DMS53 treated with DMSO at 0.1 percent for 48 hours (cell line): ENCODE measurements at regions not wholly inside any gene's neighbourhood (a gene's known extent, or its start where the extent isn't known, plus 50 kb on each side); places are given as distances from the start of the nearest gene placed in this dataset.
"Not testable (repeated sequence)": the region's sequence is repeated elsewhere in the genome, so short reads cannot be mapped to it uniquely, and the experiment has no call there.

Source experiments
- DNase-seq: peaks from one replicate; lab custom pipeline; 2025; ENCODE audit not compliant: unreplicated experiment; lab: John Stamatoyannopoulos, UW

DNA sequence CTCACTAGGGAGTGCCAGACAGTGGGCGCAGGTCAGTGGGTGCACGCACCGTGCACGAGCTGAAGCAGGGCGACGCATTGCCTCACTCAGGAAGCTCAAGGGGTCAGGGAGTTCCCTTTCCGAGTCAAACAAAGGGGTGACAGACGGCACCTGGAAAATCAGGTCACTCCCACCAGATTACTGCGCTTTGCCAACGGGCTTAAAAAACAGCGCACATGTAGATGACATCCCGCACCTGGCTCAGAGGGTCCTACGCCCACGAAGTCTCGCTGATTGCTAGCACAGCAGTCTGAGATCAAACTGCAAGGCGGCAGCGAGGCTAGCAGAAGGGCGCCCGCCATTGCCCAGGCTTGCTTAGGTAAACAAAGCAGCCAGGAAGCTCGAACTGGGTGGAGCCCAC lies 428.5 kb upstream of the SLC39A10 start:
- peak; percentile 38 for DNase-seq

DNA sequence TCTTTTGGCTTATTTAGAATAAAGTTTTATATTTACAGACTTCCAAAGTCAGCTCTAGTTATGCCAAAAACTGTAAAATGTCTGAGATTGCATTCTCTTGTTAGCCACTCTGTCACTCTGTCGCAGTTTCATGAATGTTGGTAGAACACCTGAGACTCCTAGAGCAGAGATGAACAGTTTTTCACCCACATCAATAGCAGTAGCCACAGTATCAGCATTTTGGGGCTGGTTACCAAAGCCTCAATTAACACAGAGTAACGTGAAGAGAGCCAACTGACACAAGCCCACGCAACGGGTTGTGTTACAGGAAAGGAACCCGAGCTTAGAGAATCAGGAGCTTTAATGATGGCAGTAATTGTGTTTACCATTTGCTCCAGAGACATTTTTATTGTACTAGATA lies 443.0 kb upstream of the SLC39A10 start:
- DNase-seq, result no peak

DNA sequence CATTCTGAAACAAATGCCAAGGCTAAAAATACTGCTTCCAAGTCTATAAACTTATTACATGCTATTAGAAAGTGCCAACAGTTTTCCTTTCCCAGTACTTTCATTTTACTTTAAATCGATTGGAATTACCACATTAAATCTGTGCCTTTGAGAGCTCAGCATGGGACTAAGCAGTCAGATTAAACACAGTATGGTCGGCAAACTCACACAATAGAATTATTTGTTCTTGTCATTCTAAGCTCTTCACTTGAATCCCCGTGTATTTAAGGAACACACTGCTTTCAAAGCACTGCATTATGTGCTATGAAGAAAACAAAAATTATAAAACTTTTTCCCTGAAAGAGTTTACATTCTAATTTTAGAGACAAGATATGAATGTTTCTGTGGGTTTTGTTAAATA lies 444.4 kb upstream of the SLC39A10 start:
- DNase-seq, result no peak

DNA sequence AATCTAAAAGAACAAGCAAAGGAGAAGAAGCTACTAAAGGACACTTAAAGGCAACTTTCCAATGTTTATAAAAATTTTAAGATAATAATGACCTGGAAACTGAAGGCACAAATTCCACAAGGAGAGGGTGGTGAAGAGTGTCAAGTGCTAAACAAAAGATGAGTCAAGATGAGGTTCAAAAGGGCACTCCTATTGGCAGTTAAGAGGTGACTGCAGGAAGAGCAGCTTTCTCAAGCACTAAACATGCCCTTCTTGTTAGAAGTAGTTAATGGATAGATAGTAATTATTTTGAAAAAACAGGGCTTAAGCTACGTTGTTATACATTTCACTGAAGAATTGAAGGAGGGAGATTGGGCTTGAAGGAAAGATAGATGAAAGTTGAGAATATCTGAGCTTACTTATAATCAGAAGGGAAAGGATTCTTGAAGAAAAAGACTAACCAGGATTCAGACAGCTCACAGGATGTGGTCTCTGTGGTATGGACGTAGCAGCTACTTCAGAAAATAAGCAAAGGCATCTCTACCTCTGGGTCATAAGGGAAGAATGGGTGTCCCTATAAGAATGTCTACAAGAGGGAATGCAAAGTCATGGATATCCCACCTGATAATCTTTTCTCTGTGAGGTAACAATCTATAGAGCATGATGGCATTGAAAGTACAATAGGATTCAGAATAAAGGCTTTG lies 454.7 kb upstream of the SLC39A10 start:
- DNase-seq, result no peak

DNA sequence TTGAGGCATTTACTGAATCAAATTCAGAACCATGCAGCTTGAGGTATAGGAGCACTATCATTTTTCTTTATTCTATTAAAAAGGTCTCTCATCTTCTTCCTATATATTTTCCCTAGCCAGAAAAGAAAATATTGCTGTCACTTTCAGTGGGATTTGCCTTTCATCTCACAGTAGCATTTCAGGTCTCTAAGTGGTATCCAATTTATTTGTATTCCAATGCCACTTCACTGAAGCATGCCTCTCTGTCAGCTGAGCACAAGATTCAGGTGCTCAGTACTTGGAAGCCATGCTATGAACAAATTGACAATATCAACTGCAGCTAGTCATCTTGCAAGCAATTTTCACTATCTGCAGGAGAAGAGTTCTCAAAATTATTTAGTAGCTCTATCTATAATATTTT lies 457.2 kb upstream of the SLC39A10 start:
- no peak for DNase-seq

DNA sequence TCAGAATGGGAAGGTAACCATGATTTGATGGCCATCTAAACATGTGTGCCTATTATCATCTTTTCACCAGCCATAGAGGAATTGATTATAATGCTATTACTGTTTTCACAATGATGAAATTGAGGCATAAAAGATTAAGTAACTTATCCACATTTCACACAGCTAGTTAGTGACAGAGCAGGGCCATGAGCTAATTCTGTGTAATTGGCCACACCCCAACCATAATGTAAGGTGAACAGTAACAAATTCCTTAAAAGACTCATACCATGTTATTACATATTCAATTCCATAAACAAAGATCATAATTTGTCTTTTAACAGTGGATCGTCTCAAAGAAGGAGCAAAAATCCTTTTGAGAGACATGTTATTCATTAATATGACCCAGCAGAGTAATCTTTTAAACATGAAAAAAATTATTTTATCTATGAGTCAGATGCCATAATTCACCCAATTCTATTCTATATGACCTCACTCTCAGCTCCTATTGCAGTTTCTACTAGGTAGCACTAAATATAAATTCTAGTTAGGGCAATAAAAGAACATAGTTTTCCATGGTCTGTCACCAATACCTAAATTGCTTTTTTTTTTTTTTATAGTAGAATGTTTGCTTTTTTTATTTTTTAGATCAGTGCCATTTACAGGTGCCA lies 475.8 kb upstream of the SLC39A10 start:
- no peak for DNase-seq

DNA sequence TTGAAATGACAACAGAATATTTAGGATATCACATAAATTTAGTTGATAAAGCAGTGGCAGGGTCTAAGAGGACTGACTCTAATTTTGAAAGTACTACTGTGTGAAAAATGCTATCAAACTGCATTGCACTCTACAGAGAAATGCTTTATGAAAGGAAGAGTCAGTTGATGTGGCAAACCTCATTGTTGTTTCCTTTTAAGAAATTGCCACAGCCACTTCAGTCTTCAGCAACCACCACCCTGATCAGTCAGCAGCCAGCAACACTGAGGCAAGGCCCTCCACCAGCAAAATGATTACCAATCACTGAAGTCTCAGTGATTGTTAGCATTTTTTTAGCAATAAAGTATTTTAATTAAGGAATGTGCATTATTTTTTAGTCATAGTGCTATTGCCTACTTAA lies 488.7 kb upstream of the SLC39A10 start:
- no peak for DNase-seq

DNA sequence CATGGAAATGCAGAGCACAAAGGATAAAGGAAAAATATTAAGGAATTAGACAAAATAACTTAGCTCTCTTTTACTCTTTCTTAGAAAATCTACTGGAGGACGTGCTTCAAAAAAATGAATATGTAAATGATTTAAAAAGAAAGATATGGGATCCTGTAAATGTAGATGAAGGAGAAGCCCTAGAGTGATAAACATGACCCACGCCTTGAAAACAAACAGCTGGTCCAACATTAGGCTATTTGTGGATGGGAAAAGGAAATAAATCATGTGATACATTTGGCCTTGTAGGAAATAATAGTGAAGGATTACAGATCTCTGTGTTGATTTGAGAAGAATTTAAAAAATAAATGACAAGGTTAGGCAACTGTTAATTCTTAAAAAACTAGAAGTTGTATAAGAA lies 492.1 kb upstream of the SLC39A10 start:
- DNase-seq, result no peak

DNA sequence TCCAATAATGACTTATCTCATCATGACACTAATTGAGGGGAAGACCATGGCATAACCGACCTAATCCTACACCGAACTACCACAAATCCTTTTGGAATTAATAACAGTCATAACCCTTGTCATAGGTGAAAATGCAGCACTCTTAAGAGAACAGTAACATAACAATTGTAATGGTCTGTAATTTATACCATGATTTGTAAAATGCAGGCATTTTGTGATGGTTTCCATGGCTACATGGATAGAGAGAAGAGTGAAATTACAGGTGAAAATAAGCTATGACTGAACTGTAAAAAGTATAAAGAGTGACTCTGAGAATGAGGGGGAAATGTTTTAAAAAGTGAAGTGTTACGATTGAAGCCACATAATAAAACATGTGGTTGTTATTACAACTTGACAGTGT lies 494.1 kb upstream of the SLC39A10 start:
- DNase-seq, result no peak

DNA sequence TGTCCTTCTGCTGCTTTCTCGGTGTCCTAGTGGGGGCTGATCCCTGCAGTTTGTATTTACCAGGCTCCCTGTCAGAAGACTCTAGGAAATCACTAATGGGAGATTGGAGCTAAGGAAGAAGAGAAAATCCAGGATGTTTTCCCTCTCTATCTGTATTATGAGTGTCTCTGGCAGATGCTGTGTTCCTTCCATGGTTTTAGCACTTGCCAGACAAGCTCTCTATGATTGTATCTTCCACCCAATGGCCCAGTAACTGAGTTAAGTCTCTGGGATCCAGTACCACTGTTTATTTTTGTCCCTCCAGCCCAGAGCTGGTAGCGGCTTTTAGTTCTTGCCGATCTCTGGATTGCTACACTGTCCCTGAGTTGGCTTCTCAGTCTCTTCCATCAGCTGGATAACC lies 494.8 kb upstream of the SLC39A10 start:
- no peak for DNase-seq

DNA sequence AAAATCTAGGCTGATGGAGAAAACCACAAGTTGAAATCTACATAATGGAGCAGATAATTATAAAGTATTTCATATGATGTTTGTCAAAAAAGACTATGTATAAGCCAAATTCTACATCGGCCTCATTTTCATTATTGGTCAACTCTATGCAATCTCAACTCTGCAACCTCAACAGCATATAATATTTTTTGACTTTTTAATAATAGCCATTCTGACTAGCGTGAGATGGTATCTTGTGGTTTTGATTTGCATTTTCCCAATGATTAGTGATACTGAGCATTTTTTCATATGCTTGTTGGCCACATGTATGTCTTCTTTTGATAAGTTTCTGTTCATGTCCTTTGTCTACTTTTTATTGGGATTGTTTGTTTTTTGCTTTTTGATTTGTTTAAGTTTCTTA lies 496.1 kb upstream of the SLC39A10 start:
- no peak for DNase-seq

DNA sequence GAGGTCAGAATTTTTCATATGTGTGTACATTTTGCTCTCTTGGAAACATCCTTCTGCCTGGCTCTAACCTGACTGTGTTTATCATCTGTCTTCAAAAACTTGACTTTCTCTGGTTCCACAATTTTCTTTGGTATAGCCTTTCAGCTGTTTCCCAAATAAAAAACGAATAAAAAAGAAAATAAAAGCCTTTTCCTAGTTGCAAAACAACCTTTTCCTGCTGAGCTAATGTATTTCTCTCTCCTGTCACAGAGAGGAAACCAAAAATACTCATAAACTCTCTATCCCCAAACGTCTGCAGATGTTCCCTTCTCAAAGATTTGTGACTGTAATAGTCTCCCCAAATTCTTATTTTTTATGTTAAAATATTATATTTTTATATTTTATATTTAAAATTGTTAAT lies 505.3 kb upstream of the SLC39A10 start:
- no peak for DNase-seq

DNA sequence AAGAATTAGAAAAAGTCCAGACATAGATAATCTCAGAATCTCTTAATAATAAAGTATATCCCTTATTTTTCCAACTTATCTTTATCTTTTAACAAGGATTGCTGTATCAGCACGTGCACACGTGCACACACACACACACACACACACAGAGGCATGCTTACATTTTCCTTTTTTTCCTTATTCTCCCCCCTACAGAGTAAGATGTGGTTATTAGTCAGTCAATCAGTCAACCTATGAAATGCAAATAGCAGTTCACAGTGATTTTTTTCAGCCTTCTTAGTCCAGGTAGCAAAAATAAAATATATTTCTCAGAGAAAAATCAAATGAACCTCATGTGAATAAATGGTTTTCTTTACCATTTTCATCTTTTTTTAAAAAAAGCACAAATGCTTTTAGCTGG lies 506.2 kb upstream of the SLC39A10 start:
- DNase-seq, result no peak

DNA sequence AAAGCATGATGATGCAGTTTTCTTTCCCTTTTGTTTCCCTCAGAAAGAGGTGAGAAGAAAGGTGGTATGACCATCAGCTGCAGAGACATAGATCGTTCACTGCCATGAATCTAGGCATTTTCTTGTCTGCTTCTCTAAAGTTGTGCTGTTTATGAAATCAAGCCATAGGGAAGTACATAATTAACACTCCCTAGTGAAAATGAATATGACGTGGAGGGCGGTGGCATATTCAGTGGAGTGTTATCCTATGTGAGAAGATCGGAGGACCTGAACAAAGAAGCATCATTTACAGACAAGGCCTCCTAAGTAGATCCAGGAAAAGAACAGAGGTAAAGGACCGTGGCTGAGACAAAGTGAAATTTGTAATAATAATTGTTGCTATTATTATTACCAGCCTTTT lies 509.0 kb upstream of the SLC39A10 start:
- DNase-seq, result no peak

DNA sequence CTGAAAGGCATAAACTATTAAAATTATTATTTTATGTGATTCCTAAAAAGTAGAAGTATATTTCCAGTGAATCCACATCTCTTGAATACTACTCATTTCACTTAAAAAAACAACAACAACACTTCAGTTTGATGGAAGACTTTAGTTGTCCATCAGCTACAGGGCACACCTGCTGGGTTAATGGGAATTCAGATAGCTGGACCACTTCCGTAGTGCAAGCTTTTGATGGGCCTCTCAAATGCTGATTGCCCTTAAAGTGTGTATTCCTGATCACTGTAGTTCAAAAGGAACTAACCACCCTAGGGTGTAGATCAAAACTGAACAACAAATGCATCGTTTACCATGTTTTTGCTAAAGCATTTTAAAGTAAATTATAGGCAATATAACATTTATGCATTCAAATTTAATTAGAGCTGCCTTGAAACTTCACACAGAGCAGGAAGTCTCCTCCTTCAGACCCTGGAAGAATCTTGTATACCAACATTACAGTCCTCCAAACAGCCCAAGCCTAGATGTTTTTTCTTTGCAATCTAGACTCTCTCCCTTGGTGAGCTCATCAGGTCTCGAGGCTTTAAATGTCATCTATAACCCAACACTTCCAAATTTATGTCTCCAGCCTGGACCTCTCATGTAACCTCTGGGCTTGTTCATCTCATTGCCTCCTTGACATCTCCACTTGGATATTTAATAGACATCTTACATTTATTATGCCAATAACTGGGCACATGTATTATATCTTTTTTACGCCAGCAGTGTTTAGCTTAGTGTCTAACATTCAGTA lies 510.1 kb upstream of the SLC39A10 start:
- DNase-seq, result no peak

DNA sequence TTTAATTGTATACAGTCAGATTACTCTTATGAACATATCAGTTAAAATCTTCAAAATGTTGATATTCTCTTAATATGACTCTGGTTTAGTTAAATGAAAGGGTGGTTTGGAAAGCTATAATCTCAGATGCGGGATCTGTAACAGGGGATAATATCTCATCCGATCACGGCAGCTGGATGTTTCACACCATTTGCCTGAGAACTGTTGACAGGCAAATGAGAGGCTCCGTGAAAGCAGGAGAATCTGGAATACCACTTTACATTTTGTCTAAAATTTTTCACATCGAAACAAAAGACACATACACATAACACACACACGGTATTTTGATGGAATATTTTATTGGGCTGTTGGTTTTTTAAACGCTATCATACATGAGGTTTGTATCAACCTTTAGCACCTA lies 518.6 kb upstream of the SLC39A10 start:
- no peak for DNase-seq

DNA sequence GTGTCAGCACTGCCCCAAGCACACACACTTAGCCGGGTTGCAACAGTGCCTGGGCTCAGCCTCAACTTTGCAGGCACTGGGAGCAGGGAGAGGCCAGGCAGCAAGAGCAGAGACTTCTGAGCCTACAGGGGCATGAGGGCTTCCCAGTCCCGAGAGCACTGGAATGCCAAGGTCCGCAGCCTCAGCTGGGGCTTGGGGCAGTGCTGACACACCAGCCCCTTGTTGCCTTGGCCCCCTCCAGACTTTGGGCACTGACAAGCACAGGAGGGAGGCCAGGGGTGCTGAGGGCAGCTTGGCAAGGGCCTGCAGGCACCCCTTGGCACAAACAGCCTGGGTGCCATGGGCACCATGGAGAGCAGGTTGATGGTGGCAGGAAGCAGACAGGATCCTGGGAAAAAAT lies 531.1 kb upstream of the SLC39A10 start:
- DNase-seq, result not testable (repeated sequence)

DNA sequence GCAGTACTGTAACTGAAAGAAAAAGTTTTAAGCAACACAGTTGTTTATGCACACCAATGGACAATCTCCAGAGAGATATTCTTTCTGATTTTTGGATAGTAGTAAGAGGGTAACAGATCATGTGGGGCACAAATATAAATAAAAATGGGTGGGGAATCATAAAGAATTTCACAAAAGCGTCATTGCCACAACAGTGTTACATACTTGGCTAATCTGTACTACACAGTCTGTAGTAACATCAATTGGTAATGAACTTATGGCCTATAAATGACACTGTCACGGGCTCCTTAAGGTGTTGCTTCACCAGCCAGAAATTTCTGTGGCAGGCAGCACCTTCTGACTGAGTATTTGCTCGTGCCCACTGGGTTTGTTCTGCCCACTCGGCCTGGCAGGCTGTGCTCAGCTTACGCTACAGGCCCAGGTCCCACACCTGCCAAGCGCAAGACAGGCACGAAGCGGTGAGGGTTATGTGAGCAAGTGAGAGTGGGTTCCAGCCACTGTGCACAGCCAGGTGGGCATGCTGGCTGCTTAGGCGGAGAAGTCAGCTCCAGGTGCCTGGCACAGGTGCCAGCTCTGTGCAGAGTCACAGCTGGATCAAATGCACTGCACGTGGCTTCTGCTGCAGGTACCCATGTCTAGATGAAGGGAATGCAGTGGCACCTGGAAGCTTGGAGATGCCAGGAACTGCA lies 532.5 kb upstream of the SLC39A10 start:
- DNase-seq, result no peak

DNA sequence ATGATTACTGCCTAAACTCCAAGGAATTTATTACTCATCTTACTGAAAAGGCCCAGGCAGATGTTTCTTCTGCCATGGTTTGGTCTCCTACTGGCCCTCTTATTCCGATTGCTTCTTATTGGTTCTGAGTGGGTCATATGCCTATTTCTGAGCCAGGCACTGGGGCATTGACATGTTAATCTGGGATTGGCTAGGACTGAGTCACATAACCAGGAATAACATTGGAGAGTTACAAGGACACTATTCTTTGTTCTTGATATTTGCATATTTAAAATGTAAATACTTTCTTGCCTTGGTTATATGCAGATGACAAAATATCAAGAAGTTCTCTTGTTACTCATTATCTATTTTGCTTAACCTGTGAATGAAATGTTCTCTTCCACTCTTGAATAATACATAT lies 534.4 kb upstream of the SLC39A10 start:
- no peak for DNase-seq

DNA sequence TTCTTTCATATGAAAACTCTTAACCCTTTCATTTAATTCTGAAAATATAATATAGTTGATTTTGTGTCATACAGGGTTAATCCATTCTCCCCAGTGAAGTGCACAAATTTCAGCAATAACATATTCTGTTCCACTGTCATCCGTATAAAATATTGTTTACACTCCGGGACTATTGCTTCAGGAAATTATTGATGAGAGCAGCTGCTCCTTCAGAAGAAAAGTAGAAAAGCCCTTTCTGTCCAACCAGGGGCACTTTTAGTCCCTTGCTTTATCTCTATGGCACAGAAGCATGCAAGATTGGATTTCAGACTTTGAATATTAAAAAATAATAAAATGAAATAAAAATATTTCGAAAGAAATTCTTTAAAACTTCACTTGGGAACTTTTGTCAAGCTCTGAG lies 535.7 kb upstream of the SLC39A10 start:
- DNase-seq, result no peak

DNA sequence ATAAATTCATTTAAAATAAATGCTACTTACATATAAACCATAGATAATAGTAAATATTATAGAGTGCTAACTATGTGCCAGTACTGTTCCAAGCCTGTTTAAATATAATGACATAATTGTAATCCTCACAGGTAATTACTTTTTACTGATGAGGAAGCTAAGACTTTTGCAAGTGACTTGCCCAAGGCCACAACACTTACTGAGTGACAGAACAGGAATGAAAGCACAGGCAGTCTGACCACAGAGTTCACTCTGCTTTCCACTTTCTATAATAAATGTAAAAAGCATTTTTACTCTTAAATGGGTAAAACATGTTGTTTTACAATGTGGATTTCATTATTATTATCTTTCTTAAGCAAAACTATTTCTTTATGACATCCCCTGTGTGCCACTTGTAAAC lies 537.8 kb upstream of the SLC39A10 start:
- no peak for DNase-seq

DNA sequence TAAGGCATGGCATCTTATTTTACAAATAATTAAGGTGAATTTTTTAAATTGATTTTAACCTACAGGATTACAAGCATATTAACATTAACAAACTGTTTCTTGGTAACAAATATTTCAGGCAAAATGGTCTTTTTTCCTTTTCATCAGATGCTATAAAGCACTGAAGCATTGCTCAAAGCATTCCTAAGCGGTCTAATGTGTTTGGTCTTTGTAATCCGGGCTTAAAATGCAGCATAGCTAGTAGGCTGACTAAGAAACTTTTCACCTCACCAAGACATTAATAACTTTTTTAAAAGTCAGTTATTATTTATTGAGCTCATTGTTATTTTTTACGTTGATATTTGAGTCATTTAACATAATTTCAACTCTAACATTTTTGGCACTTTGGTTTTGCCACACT lies 538.8 kb upstream of the SLC39A10 start:
- no peak for DNase-seq
